GM18870 (cell line): ENCODE measurements at regions not wholly inside any gene's neighbourhood (a gene's known extent, or its start where the extent isn't known, plus 50 kb on each side); places are given as distances from the start of the nearest gene placed in this dataset.
"Not testable (repeated sequence)": the region's sequence is repeated elsewhere in the genome, so short reads cannot be mapped to it uniquely, and the experiment has no call there.

ENCODE experiments used
- ATAC-seq: cut with Tn5 transposase; IDR thresholded peaks from one replicate; pipeline ENCODE4 v1.9.1; 2021; ENCODE audit warnings: moderate library complexity; ENCODE audit not compliant: unreplicated experiment

GRCh38 chrX:22758807-22759481, 240.8 kb upstream of the DDX53 start:
- ATAC-seq, result peak; percentile 97

GRCh38 chrX:22760513-22761057, 239.2 kb upstream of the DDX53 start:
- no peak for ATAC-seq

GRCh38 chrX:22788221-22788620, 211.5 kb upstream of the DDX53 start:
- no peak for ATAC-seq

GRCh38 chrX:22795671-22796070, 204.1 kb upstream of the DDX53 start:
- ATAC-seq, result no peak

- no peak for ATAC-seq
Measured at GRCh38 chrX:22800360-22800759, 199.4 kb upstream of the DDX53 start.

- no peak for ATAC-seq
Measured at GRCh38 chrX:22800806-22801205, 199.0 kb upstream of the DDX53 start.

GRCh38 chrX:22803353-22803752, 196.4 kb upstream of the DDX53 start:
- ATAC-seq, result peak; percentile 66

- ATAC-seq, result no peak
Measured at GRCh38 chrX:22810876-22811275, 188.9 kb upstream of the DDX53 start.

- no peak for ATAC-seq
Measured at GRCh38 chrX:22818061-22818460, 181.7 kb upstream of the DDX53 start.

- no peak for ATAC-seq
Measured at GRCh38 chrX:22855693-22856092, 144.1 kb upstream of the DDX53 start.

GRCh38 chrX:22859642-22860041, 140.1 kb upstream of the DDX53 start:
- no peak for ATAC-seq

GRCh38 chrX:22866801-22867200, 133.0 kb upstream of the DDX53 start:
- ATAC-seq, result not testable (repeated sequence)

GRCh38 chrX:22882543-22882942, 117.2 kb upstream of the DDX53 start:
- no peak for ATAC-seq

GRCh38 chrX:22889819-22890218, 109.9 kb upstream of the DDX53 start:
- no peak for ATAC-seq

- ATAC-seq, result no peak
Measured at GRCh38 chrX:22912616-22913015, 87.1 kb upstream of the DDX53 start.

- ATAC-seq, result no peak
Measured at GRCh38 chrX:22922961-22923360, 76.8 kb upstream of the DDX53 start.

GRCh38 chrX:22934640-22935039, 65.1 kb upstream of the DDX53 start:
- ATAC-seq, result no peak

GRCh38 chrX:22944945-22945344, 54.8 kb upstream of the DDX53 start:
- no peak for ATAC-seq
